ENCODE measurements at regions not wholly inside any gene's neighbourhood (a gene's known extent, or its start where the extent isn't known, plus 50 kb on each side); places are given as distances from the start of the nearest gene placed in this dataset.

- no peak overlapping the region for H3K4me3 ChIP-seq (ENCODE audit: low read length)
- no peak overlapping the region for H3K9ac ChIP-seq (ENCODE audit: low read length)
- no peaks in the 10 kb centered on the region for H3K9me3 ChIP-seq (ENCODE audit: low read length)
- H4K20me1 ChIP-seq (ENCODE audit: insufficient read depth, low read depth, low read length): no peaks in the 10 kb centered on the region
- H3K27ac ChIP-seq (ENCODE audit: low read length): no peak overlapping the region
- no peaks in the 10 kb centered on the region for H3K27me3 ChIP-seq (ENCODE audit: low read length)
- peaks cover 45% of the 10 kb centered on the region for H3K4me1 ChIP-seq (ENCODE audit: low read length)
- H3K9me2 ChIP-seq (replicated peaks; ENCODE audit: insufficient read depth, low read length): no peaks in the 10 kb centered on the region
- no peak for DNase-seq
- H3K36me3 ChIP-seq (ENCODE audit: insufficient read depth, low read length): no peaks in the 10 kb centered on the region
- H3K79me2 ChIP-seq (ENCODE audit: low read length): no peaks in the 10 kb centered on the region
- H3K4me2 ChIP-seq (ENCODE audit: low read depth, low read length, poor library complexity, severe bottlenecking): no peak overlapping the region
- no peak overlapping the region for H2AFZ ChIP-seq (ENCODE audit: low read length)
Measured at GRCh38 chr6:42512579-42512978, 51.2 kb upstream of the UBR2 start.

GRCh38 chr6:42511803-42512422 is 51.9 kb upstream of the UBR2 start:
- no peak for DNase-seq
- H3K4me3 ChIP-seq (ENCODE audit: low read length): no peak overlapping the region
- H3K27me3 ChIP-seq (ENCODE audit: low read length): no peaks in the 10 kb centered on the region
- H4K20me1 ChIP-seq (ENCODE audit: insufficient read depth, low read depth, low read length): no peaks in the 10 kb centered on the region
- no peak overlapping the region for H3K9ac ChIP-seq (ENCODE audit: low read length)
- no peaks in the 10 kb centered on the region for H3K9me3 ChIP-seq (ENCODE audit: low read length)
- no peak overlapping the region for H2AFZ ChIP-seq (ENCODE audit: low read length)
- H3K36me3 ChIP-seq (ENCODE audit: insufficient read depth, low read length): no peaks in the 10 kb centered on the region
- no peaks in the 10 kb centered on the region for H3K79me2 ChIP-seq (ENCODE audit: low read length)
- no peak overlapping the region for H3K27ac ChIP-seq (ENCODE audit: low read length)
- peaks cover 52% of the 10 kb centered on the region for H3K4me1 ChIP-seq (ENCODE audit: low read length)
- no peaks in the 10 kb centered on the region for H3K9me2 ChIP-seq (replicated peaks; ENCODE audit: insufficient read depth, low read length)
- H3K4me2 ChIP-seq (ENCODE audit: low read depth, low read length, poor library complexity, severe bottlenecking): no peak overlapping the region

- no peaks in the 10 kb centered on the region for H3K27me3 ChIP-seq (ENCODE audit: low read length)
- no peaks in the 10 kb centered on the region for H3K79me2 ChIP-seq (ENCODE audit: low read length)
- peak overlapping the region; percentile 82 for H2AFZ ChIP-seq (ENCODE audit: low read length)
- DNase-seq: peak; percentile 61
- H3K4me2 ChIP-seq (ENCODE audit: low read depth, low read length, poor library complexity, severe bottlenecking): peak overlapping the region; percentile 31
- H3K36me3 ChIP-seq (ENCODE audit: insufficient read depth, low read length): no peaks in the 10 kb centered on the region
- H3K9me3 ChIP-seq (ENCODE audit: low read length): no peaks in the 10 kb centered on the region
- no peak overlapping the region for H3K9ac ChIP-seq (ENCODE audit: low read length)
- H3K4me3 ChIP-seq (ENCODE audit: low read length): no peak overlapping the region
- peaks cover 63% of the 10 kb centered on the region for H3K4me1 ChIP-seq (ENCODE audit: low read length)
- no peaks in the 10 kb centered on the region for H3K9me2 ChIP-seq (replicated peaks; ENCODE audit: insufficient read depth, low read length)
- no peaks in the 10 kb centered on the region for H4K20me1 ChIP-seq (ENCODE audit: insufficient read depth, low read depth, low read length)
- H3K27ac ChIP-seq (ENCODE audit: low read length): peak overlapping the region; percentile 17
Measured at GRCh38 chr6:42510795-42511194, 53.0 kb upstream of the UBR2 start.

DNA sequence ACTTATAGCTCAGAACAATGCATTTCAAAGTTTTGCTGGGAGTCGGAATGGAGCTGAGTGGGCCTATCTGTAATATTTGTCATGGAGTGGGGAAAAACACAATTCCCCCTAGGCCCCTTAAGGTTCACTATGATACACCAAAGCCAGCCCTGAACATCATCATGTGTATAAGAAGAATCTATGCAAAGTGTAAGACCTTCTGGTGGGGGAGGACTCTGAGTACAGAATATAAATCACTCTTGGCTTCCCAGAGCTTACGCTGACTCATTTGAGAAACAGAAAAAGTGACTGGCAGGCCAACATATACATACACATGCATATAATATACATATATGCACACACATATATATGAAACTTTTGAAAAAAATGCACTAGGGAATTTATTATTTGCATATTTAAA is 54.1 kb upstream of the UBR2 start:
- DNase-seq: peak; percentile 79
- Histone ChIP-seq H3K36me3 (ENCODE audit: insufficient read depth, low read length) (no peaks in the 10 kb centered on the region), H3K79me2 (ENCODE audit: low read length) (no peaks in the 10 kb centered on the region), H3K27ac (ENCODE audit: low read length) (peak overlapping the region; percentile 17), H3K9me3 (ENCODE audit: low read length) (no peaks in the 10 kb centered on the region), H3K4me1 (ENCODE audit: low read length) (peaks cover 61% of the 10 kb centered on the region), H2AFZ (ENCODE audit: low read length) (peak overlapping the region; percentile 44), H4K20me1 (ENCODE audit: insufficient read depth, low read depth, low read length) (no peaks in the 10 kb centered on the region), H3K4me3 (ENCODE audit: low read length) (0 out of 2 replicates have a peak overlapping the region, but pooled peaks have one; percentile 4), H3K4me2 (ENCODE audit: low read depth, low read length, poor library complexity, severe bottlenecking) (peak overlapping the region; percentile 31), H3K9ac (ENCODE audit: low read length) (no peak overlapping the region), H3K9me2 (replicated peaks; ENCODE audit: insufficient read depth, low read length) (no peaks in the 10 kb centered on the region), H3K27me3 (ENCODE audit: low read length) (no peaks in the 10 kb centered on the region)

DNA sequence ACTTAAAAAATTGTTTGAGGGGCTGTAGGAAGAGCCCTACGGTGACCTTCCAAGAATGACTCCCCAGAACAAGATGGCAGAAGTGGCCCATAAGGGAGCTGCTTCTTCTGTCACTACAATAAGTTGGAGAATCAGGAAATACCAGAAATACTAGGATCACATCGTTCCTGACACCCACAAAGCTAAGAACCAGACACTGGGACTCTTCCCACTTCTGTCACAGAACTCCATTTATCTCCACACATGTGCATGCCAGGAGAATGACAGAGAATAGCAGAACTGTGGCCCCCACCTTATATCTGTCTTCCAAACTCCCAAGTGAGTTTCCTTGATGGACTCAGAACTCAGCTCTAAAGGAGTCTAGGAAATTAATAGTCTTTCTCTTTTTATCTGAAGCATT is 54.6 kb upstream of the UBR2 start:
- Histone ChIP-seq H2AFZ (ENCODE audit: low read length) (peak overlapping the region; percentile 44), H3K9ac (ENCODE audit: low read length) (no peak overlapping the region), H3K9me2 (replicated peaks; ENCODE audit: insufficient read depth, low read length) (no peaks in the 10 kb centered on the region), H3K36me3 (ENCODE audit: insufficient read depth, low read length) (no peaks in the 10 kb centered on the region), H3K4me2 (ENCODE audit: low read depth, low read length, poor library complexity, severe bottlenecking) (peak overlapping the region; percentile 31), H3K79me2 (ENCODE audit: low read length) (no peaks in the 10 kb centered on the region), H3K9me3 (ENCODE audit: low read length) (no peaks in the 10 kb centered on the region), H3K4me1 (ENCODE audit: low read length) (peaks cover 58% of the 10 kb centered on the region), H4K20me1 (ENCODE audit: insufficient read depth, low read depth, low read length) (no peaks in the 10 kb centered on the region), H3K27me3 (ENCODE audit: low read length) (no peaks in the 10 kb centered on the region), H3K4me3 (ENCODE audit: low read length) (0 out of 2 replicates have a peak overlapping the region, but pooled peaks have one; percentile 4), H3K27ac (ENCODE audit: low read length) (peak overlapping the region; percentile 17; the same call in 1 of the 2 replicates)
- no peak for DNase-seq

DNA sequence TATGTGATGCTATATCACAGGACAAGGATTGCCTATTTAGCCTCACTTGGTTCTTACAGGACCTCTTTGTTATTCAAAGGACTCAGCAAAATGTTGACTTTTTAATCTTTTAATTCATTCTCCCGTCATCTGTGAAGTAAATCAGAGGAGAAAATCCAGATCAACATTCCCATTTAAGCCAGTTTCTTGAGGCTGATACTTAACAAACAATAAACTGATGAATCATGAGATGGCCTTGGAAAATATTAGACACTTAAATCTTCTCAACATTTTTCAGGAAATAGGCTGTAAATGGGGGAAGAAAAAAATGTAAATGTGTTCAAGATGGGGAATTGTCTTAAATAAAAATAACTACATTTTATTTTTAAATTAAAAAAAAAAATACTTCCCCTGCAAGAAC is 55.9 kb upstream of the UBR2 start:
- H3K4me1 ChIP-seq (ENCODE audit: low read length): peaks cover 58% of the 10 kb centered on the region
- no peaks in the 10 kb centered on the region for H3K9me3 ChIP-seq (ENCODE audit: low read length)
- H3K4me2 ChIP-seq (ENCODE audit: low read depth, low read length, poor library complexity, severe bottlenecking): peak overlapping the region; percentile 51
- peak overlapping the region; percentile 91 for H3K27ac ChIP-seq (ENCODE audit: low read length)
- H3K27me3 ChIP-seq (ENCODE audit: low read length): no peaks in the 10 kb centered on the region
- H3K4me3 ChIP-seq (ENCODE audit: low read length): no peak overlapping the region
- H3K9me2 ChIP-seq (replicated peaks; ENCODE audit: insufficient read depth, low read length): no peaks in the 10 kb centered on the region
- H3K9ac ChIP-seq (ENCODE audit: low read length): 0 out of 2 replicates have a peak overlapping the region, but pooled peaks have one; percentile 27
- peak overlapping the region; percentile 70; the same call in 1 of the 2 replicates for H2AFZ ChIP-seq (ENCODE audit: low read length)
- no peaks in the 10 kb centered on the region for H3K79me2 ChIP-seq (ENCODE audit: low read length)
- DNase-seq: no peak
- H4K20me1 ChIP-seq (ENCODE audit: insufficient read depth, low read depth, low read length): no peaks in the 10 kb centered on the region
- no peaks in the 10 kb centered on the region for H3K36me3 ChIP-seq (ENCODE audit: insufficient read depth, low read length)

DNA sequence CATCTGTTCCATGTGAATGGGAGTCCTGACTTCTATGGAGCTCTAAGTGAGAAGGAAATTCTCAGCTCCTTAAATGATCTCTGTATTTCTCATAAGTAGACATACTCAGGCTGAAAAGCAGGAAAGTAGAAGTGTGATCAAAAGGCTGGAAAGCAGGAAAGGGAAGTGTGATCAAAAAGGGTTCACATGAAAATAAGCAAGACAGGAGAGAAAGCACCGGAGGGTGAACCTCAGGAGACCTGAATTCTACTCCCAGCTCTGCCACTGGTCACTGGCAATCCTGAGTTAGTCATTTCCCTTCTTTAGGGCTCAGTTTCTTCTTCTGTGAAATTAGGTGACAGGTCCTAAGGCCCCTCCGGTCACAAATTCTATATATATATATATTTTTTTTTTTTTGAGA is 55.5 kb upstream of the TRERF1 start:
- no peaks in the 10 kb centered on the region for H3K9me2 ChIP-seq (replicated peaks; ENCODE audit: insufficient read depth, low read length)
- peak overlapping the region; percentile 77 for H2AFZ ChIP-seq (ENCODE audit: low read length)
- H3K79me2 ChIP-seq (ENCODE audit: low read length): no peaks in the 10 kb centered on the region
- peak overlapping the region; percentile 51 for H3K4me2 ChIP-seq (ENCODE audit: low read depth, low read length, poor library complexity, severe bottlenecking)
- H3K36me3 ChIP-seq (ENCODE audit: insufficient read depth, low read length): no peaks in the 10 kb centered on the region
- H3K9me3 ChIP-seq (ENCODE audit: low read length): no peaks in the 10 kb centered on the region
- H3K4me1 ChIP-seq (ENCODE audit: low read length): peaks cover 58% of the 10 kb centered on the region
- H3K4me3 ChIP-seq (ENCODE audit: low read length): peak overlapping the region; percentile 40
- peak overlapping the region; percentile 91 for H3K27ac ChIP-seq (ENCODE audit: low read length)
- no peaks in the 10 kb centered on the region for H4K20me1 ChIP-seq (ENCODE audit: insufficient read depth, low read depth, low read length)
- H3K9ac ChIP-seq (ENCODE audit: low read length): peak overlapping the region; percentile 51
- DNase-seq: peak; percentile 73
- no peaks in the 10 kb centered on the region for H3K27me3 ChIP-seq (ENCODE audit: low read length)

GRCh38 chr6:42506070-42506469 is 54.3 kb upstream of the TRERF1 start:
- Histone ChIP-seq H3K4me2 (ENCODE audit: low read depth, low read length, poor library complexity, severe bottlenecking) (peak overlapping the region; percentile 51), H2AFZ (ENCODE audit: low read length) (peak overlapping the region; percentile 77), H3K9me3 (ENCODE audit: low read length) (no peaks in the 10 kb centered on the region), H3K9ac (ENCODE audit: low read length) (peak overlapping the region; percentile 51; the same call in 1 of the 2 replicates), H3K36me3 (ENCODE audit: insufficient read depth, low read length) (no peaks in the 10 kb centered on the region), H3K79me2 (ENCODE audit: low read length) (no peaks in the 10 kb centered on the region), H4K20me1 (ENCODE audit: insufficient read depth, low read depth, low read length) (no peaks in the 10 kb centered on the region), H3K9me2 (replicated peaks; ENCODE audit: insufficient read depth, low read length) (no peaks in the 10 kb centered on the region), H3K4me1 (ENCODE audit: low read length) (peaks cover 58% of the 10 kb centered on the region), H3K4me3 (ENCODE audit: low read length) (no peak overlapping the region), H3K27me3 (ENCODE audit: low read length) (no peaks in the 10 kb centered on the region), H3K27ac (ENCODE audit: low read length) (peak overlapping the region; percentile 91)
- peak; percentile 70 for DNase-seq

All from Karpas-422 (cell line).